ENCODE measurements at regions not wholly inside any gene's neighbourhood (a gene's known extent, or its start where the extent isn't known, plus 50 kb on each side); places are given as distances from the start of the nearest gene placed in this dataset.
"Not testable (repeated sequence)": the region's sequence is repeated elsewhere in the genome, so short reads cannot be mapped to it uniquely, and the experiment has no call there.

DNA sequence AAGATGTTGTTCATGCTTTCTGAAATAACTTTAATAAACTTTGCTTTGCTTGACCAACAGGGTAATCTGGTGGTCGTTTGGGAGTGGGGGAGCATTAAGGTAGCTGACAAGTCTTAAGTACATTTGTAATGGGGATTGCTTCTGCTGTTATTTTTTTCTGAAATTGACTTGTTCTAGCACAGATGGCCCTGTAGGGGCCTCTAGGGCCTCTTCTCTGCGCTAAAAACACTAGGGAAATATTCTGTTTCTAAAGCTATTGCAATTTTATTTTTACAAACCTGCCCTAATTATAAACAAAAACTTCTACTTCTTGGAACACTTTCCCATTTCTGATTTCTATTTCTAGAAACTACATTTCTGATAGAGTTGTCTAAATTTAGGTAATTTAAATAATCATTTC, 191.3 kb upstream of the KCNJ3 start:
- no peak for DNase-seq
- intact Hi-C loops (cut with DNase I): no loop called here

- intact Hi-C loops (cut with DNase I): no loop called here
- no peak for DNase-seq
These were observed 179.6 kb upstream of the KCNJ3 start for GRCh38 chr2:154518872-154519271.

DNA sequence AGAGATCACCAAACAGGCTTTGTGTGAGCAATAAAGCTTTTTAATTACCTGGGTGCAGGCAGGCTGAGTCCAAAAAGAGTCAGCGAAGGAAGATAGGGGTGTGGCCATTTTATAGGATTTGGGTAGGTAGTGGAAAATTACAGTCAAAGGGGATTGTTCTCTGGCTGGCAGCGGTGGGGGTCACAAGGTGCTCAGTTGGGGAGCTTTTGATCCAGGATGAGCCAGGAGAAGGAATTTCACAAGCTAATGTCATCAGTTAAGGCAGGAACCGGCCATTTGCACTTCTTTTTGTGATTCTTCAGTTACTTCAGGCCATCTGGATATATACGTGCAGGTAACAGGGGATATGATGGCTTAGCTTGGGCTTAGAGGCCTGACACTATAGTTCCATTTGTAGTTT, 177.5 kb upstream of the KCNJ3 start:
- intact Hi-C loops (cut with DNase I); DNase-seq: not testable (repeated sequence)

DNA sequence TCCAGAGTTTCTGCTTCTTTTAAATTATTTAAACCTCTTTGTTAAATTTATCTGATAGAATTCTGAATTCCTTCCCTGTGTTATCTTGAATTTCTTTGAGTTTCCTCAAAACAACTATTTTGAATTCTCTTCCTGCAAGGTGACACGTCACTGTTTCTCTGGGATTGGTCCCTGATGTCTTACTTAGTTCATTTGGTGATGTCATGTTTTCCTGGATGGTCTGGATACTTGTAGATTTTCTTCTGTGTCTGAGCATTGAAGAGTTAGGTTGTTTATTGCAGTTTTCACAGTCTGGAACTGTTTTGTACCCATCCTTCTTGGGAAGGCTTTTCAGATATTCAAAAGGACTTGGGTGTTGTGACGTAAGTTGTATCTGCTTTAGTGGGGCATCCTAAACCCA, 172.3 kb upstream of the KCNJ3 start:
- no peak for DNase-seq
- intact Hi-C loops (cut with DNase I): no loop called here

DNA sequence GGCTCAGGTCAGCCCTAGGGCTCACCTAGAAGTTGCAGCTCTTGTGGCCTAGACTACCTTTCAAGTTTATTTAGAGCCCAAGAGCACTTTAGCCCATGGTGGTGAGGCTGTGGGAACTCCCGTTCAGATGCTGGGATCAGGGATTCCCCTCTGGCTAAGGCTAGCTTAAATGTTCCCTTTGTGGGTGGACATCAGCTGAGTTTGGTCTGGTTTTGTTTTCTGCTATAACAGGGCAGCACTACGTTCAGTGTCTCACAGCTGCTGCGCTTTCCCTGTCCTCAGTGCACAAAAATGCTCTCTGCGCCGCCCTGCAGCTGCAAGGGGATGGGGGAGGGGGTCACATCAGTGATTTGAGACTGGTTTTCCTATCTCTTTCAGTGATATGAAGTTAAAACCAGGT, 170.5 kb upstream of the KCNJ3 start:
- DNase-seq: no peak
- intact Hi-C loops (cut with DNase I): no loop called here

DNA sequence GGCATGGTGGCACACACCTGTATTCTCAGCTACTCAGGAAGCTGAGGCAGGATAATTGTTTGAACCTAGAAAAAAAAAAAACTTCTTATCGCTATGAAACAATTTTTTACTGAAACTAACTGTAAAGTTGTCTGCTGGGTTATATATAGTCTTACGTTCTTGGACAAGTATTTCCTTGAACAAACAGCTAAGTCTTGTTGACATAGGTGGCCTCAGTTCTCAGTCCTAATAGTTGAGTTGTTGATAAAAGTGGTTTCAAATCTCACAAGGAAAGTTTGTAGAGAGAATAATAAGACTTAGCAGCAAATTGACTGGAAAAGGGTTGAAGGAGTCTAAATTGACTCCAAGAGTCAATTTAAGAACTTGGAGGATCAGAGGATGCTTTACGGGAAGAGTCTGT, 166.5 kb upstream of the KCNJ3 start:
- intact Hi-C loops (cut with DNase I): no loop called here

DNA sequence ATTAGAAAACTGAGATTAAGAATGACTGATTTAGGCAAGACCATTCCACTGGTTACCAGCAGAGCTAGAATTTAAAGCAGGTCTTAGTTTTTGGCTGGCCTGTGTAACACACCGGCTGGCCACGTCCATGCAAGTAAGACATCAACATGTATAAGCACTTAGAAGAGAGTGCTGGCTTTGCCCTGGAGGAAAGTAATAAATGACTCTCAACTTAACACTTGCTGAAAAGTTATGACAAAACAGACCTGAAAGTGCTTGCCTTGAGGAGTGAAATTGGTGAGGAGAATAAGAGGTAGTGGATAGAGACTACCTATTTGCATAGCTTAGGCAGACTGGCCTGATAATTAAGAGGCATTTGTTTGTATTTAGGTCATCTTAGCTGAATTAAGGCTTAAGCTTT, 165.7 kb upstream of the KCNJ3 start:
- DNase-seq: no peak
- intact Hi-C loops (cut with DNase I): no loop called here

More for the DNA sequence above, 166.5 kb upstream of the KCNJ3 start:
- no peak for DNase-seq

DNA sequence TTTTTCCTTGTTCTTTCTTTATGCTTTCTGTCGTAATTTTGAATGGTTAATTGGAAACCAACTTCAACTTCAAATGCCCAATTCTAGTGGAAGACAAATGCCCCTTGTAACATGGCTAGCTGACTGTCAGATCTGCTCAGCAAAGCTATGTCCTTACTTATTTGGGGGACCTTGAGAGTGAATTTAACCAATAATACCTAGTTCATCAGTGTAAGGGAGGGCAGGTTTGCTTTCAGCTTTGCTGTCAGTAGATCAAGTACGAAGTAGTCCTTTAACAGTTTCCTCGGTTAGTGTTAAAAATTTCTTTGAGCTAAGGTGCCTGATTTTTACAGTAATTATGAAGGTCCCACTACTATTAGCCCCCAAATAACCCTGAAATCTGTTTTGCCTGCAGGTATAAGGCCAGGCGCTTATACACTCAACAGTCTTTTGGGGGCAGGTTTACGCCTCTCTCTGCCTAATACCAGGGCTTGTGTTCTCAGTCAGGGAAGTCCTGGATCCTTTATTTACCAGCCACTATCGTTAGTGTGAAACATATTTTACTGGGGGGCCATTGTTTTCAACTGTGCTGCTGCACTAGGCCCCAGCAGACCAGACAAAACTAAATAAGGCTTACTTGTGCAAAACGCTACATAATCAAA, 165.1 kb upstream of the KCNJ3 start:
- intact Hi-C loops (cut with DNase I): no loop called here
- DNase-seq: no peak

DNA sequence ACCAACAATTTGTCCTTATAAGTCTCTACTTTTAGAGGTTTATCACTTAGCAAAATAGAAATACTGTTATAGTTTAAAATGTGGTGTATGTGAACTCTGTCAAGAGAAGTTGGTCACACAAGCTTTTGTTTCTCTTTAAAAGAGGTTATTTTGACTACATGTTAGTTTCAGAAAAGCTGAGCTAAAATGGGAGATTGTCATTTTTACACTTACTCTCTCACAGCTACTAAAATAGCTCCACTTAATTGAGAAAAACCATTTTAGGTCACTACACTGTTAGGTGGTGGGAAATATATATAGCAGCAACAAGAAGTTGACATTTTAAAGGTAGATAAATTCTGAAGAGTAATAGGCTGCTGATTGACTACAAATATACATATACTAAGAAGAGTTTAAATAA, 161.5 kb upstream of the KCNJ3 start:
- DNase-seq: no peak
- intact Hi-C loops (cut with DNase I): no loop called here

DNA sequence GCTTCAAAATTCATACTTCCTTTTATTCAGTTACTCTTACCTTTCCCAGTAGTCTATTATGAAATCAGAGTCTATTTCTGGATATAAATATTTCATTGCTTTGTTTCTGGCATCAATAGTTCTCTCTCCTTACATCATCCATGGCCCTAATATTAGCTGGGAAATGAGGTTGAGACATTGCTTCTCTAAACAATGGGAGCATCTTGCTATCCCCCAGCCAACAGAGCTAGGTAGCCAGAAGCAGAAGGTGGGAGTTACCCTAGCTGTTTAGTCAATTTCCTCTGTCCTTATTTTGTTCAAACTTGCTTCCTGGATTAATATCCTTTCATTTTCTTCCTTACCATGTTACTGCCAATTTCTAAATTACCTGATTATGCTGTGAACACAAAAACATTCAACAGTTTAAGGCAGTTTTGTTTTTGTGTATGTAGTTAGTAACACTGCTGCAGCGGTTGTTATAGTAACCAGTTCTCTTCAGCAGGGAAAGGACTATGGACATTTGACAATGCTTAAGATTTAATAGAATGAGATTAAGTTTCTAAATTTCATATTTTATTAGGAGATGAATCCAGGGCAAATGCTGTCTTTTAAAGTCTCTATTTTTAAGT, 160.5 kb upstream of the KCNJ3 start:
- intact Hi-C loops (cut with DNase I): no loop called here
- DNase-seq: no peak

DNA sequence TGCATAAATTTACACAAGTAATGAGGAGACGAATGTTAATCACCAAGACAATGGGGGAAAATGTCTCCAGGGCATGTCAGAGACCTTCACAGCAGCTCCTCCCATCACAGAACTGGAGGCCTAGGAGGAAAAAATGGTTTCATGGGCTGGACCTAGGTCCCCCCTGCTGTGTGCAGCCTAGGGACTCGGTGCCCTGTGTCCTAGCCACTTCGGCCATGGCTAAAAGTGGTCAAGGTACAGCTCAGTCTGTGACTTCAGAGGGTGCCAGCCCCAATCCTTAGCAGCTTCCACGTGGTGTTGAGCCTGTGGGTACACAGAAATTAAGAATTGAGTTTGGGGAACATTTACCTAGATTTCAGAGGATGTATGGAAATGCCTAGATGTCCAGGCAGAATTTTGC, 152.2 kb upstream of the KCNJ3 start:
- intact Hi-C loops (cut with DNase I): no loop called here
- DNase-seq: no peak

DNA sequence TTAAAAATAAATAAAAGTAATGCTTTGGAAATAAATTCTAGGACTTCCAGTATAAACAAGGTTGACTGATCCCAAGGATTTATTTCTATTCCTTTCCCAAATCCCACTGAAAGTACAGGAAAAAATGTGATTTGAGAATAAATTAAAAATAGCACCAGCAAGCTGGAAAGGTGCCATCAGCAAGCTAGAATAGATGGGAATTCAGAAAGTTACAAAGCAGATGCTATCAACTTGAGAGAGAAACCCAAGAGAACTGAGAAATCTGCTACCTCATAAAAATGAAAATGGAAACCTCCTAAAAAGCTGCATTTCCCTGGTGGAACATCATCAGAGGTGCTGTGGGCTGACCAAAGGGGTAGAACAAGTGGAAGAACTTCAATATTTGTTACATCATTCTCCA, 148.6 kb upstream of the KCNJ3 start:
- intact Hi-C loops (cut with DNase I): no loop called here
- no peak for DNase-seq

GRCh38 chr2:154551649-154552048, 146.8 kb upstream of the KCNJ3 start:
- no peak for DNase-seq
- intact Hi-C loops (cut with DNase I): no loop called here

DNA sequence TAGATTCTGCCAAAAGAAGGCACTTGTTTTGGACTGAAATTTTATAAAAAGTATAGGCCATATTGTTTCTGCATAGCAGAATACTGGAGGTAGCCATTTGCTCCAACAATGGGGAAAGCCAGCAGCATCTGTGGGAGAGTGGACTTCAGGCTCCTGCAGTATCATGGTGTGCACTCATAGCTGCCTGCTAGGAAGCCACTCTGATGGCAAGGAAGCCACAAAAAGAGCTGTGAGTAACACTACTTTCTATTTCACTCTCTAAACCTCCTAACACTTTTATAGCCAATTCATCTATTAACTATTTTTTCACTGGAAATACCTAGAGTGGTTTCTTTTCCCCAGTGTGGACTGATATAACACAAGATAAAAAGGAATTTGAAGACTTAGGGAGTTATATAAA, 144.4 kb upstream of the KCNJ3 start:
- intact Hi-C loops (cut with DNase I): no loop called here
- no peak for DNase-seq

- intact Hi-C loops (cut with DNase I): no loop called here
- no peak for DNase-seq
These were observed 142.8 kb upstream of the KCNJ3 start for GRCh38 chr2:154555710-154556109.

DNA sequence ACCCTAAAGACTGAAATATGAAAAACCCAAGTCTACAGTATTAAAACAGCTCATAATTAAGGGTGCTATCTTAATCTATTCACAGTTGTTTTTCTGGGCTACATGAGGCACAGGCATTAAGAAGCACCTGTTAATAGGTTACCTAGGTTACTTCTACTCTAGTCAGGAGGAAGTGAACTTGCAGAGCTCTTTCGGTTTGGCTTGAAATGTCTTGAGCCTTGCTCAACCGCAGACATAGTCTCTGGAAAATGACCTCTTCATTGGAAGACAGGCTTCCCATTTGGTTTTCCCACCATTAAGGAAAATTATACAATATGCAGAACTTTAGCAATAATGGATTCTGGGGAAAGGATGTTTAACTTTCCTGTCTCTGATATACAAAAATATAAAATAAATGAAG, 142.3 kb upstream of the KCNJ3 start:
- no peak for DNase-seq
- intact Hi-C loops (cut with DNase I): no loop called here

- intact Hi-C loops (cut with DNase I): no loop called here
- no peak for DNase-seq
These were observed 141.9 kb upstream of the KCNJ3 start for GRCh38 chr2:154556607-154557006.

DNA sequence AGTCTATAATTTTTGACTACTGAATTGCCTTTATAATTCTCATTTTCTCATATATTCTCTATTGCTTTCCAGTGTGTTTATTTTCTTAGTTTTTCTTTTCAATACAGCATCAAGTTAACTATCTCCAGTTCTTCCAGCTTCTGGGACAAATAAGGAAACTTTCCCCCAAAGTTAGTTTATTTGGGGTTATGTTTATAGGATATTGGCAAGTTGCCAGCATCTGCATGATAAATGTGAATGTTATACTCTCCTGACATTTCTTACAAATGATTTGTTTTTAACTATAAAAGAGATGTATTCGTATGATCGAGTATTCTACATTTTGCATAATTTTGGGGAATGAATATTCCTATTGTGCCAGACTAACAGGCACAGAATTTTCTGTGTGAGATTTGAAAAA, 140.6 kb upstream of the KCNJ3 start:
- intact Hi-C loops (cut with DNase I): no loop called here
- no peak for DNase-seq

- no peak for DNase-seq
- intact Hi-C loops (cut with DNase I): no loop called here
These were observed 133.1 kb upstream of the KCNJ3 start for GRCh38 chr2:154565433-154565832.

- intact Hi-C loops (cut with DNase I): no loop called here
- no peak for DNase-seq
These were observed 130.1 kb upstream of the KCNJ3 start for GRCh38 chr2:154568413-154568812.

DNA sequence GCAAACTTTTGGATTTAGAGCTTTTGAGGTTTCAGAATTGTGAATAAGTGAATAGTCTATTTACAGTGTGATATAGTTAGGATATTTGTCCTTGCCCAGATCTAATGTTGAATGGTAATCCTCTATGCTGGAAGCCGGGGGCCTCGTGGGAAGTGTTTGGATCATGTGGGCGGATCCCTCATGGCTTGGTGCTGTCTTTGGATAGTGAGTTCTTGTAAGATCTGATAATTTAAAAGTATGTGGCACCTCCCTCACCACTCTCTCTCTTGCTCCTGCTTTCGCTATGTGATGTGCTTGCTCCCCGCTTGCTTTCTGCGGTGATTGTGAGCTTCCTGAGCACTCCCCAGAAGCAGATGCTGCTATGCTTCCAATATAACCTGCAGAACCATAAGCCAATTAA, 128.0 kb upstream of the KCNJ3 start:
- DNase-seq: no peak
- intact Hi-C loops (cut with DNase I): no loop called here

- intact Hi-C loops (cut with DNase I); DNase-seq: not testable (repeated sequence)
These were observed 121.8 kb upstream of the KCNJ3 start for GRCh38 chr2:154576699-154577098.
